GM23338 (cell line): ENCODE measurements at regions not wholly inside any gene's neighbourhood (a gene's known extent, or its start where the extent isn't known, plus 50 kb on each side); places are given as distances from the start of the nearest gene placed in this dataset.

Source experiments
- ATAC-seq: fragments of 200-7000 bp; cut with Tn5 transposase; 3 replicates; pipeline ENCODE4 v1.9.1; 2020
- DNase-seq: peaks from one replicate; pipeline ENCODE4 v3.0.0-alpha.2; 2015; ENCODE audit warnings: low spot score
- H2AFZ ChIP-seq: fragments of 200-600 bp; sonication (generic); 2 replicates; pipeline ENCODE4 v1.8.0; 2016; ENCODE audit warnings: antibody characterized with exemption, mild to moderate bottlenecking, moderate library complexity
- H3F3A ChIP-seq: fragments of 200-600 bp; sonication (generic); replicated peaks from 2 replicates; pipeline ENCODE4 v1.8.0; 2017; ENCODE audit warnings: antibody characterized with exemption, mixed run types, low read depth
- H3K27ac ChIP-seq: fragments of 200-600 bp; sonication (generic); 2 replicates; pipeline ENCODE4 v1.6.1; 2016; ENCODE audit warnings: low read depth
- H3K27me3 ChIP-seq: fragments of 200-600 bp; sonication (generic); 2 replicates; pipeline ENCODE4 v1.8.0; 2016; ENCODE audit warnings: mild to moderate bottlenecking, mixed run types, moderate library complexity; ENCODE audit not compliant: insufficient read depth
- H3K36me3 ChIP-seq: fragments of 200-600 bp; sonication (generic); 2 replicates; pipeline ENCODE4 v1.8.0; 2016; ENCODE audit warnings: mild to moderate bottlenecking; ENCODE audit not compliant: insufficient read depth
- H3K4me1 ChIP-seq: fragments of 200-600 bp; sonication (generic); 2 replicates; pipeline ENCODE4 v1.8.0; 2016; ENCODE audit warnings: mild to moderate bottlenecking, moderate library complexity; ENCODE audit not compliant: insufficient read depth
- H3K4me2 ChIP-seq: fragments of 200-600 bp; sonication (generic); 2 replicates; pipeline ENCODE4 v1.7.1; 2017; ENCODE audit warnings: mixed run types
- H3K4me3 ChIP-seq: fragments of 200-600 bp; sonication (generic); 2 replicates; pipeline ENCODE4 v1.6.1; 2016; ENCODE audit warnings: mixed run types
- H3K79me2 ChIP-seq: fragments of 200-600 bp; sonication (generic); replicated peaks from 2 replicates; pipeline ENCODE4 v1.8.0; 2017; ENCODE audit warnings: mild to moderate bottlenecking; ENCODE audit not compliant: insufficient read depth
- H3K9me2 ChIP-seq: fragments of 200-600 bp; sonication (generic); 2 replicates; pipeline ENCODE4 v1.8.0; 2017; ENCODE audit not compliant: insufficient read depth
- H4K20me1 ChIP-seq: fragments of 200-600 bp; sonication (generic); replicated peaks from 2 replicates; pipeline ENCODE4 v1.8.0; 2017; ENCODE audit warnings: mild to moderate bottlenecking; ENCODE audit not compliant: insufficient read depth
- H3K27ac Mint-ChIP-seq: 2 replicates; pipeline ENCODE4 v1.8.0; 2020; ENCODE audit warnings: inconsistent platforms, mild to moderate bottlenecking, moderate library complexity, mixed read lengths
- H3K27me3 Mint-ChIP-seq: 3 replicates; pipeline ENCODE4 v1.8.0; 2022; ENCODE audit warnings: low read depth, mild to moderate bottlenecking, moderate library complexity, mixed read lengths, inconsistent platforms; ENCODE audit not compliant: insufficient read depth, poor library complexity
- H3K36me3 Mint-ChIP-seq: 3 replicates; pipeline ENCODE4 v1.8.0; 2021; ENCODE audit warnings: low read depth, mild to moderate bottlenecking, inconsistent platforms, moderate library complexity, mixed read lengths
- H3K4me1 Mint-ChIP-seq: 3 replicates; pipeline ENCODE4 v1.8.0; 2020; ENCODE audit warnings: mild to moderate bottlenecking, inconsistent platforms, mixed read lengths
- H3K4me3 Mint-ChIP-seq: 3 replicates; pipeline ENCODE4 v1.8.0; 2021; ENCODE audit warnings: moderate library complexity, mild to moderate bottlenecking, inconsistent platforms, mixed read lengths
- H3K9me3 Mint-ChIP-seq: 3 replicates; pipeline ENCODE4 v1.8.0; 2020; ENCODE audit warnings: moderate library complexity, mild to moderate bottlenecking, inconsistent platforms, mixed read lengths
- CREB1 ChIP-seq: fragments of 250-450 bp; sonication (Bioruptor Pico); IDR thresholded peaks from 2 replicates; pipeline ENCODE4 v1.5.0; 2020; ENCODE audit warnings: low read depth, mild to moderate bottlenecking, moderate library complexity
- CTCF ChIP-seq, 2 experiments: fragments of 200-600 bp in 1 of 2; sonication (generic) in 1 of 2; conservative IDR thresholded peaks; 2 replicates each; pipeline versions ENCODE4 v1.5.1 to v1.6.1; 2016 to 2017; ENCODE audit warnings: antibody characterized with exemption in 2 of 2, low read depth in 2 of 2, mild to moderate bottlenecking in 2 of 2, moderate library complexity in 1 of 2
- ETS1 ChIP-seq: IDR thresholded peaks from 2 replicates; pipeline ENCODE4 v1.6.1; 2016; ENCODE audit warnings: antibody characterized with exemption
- EZH2 ChIP-seq: fragments of 200-600 bp; sonication (generic); IDR thresholded peaks from one replicate; pipeline ENCODE4 v1.8.0; 2017; ENCODE audit warnings: antibody characterized with exemption, mild to moderate bottlenecking, low read depth; ENCODE audit not compliant: unreplicated experiment
- EZH2phosphoT487 ChIP-seq: fragments of 200-600 bp; sonication (generic); IDR thresholded peaks from one replicate; pipeline ENCODE4 v1.8.1; 2018; ENCODE audit warnings: antibody characterized with exemption; ENCODE audit not compliant: unreplicated experiment
- JUNB ChIP-seq: IDR thresholded peaks from one replicate; pipeline ENCODE4 v1.6.1; 2016; ENCODE audit warnings: antibody characterized with exemption; ENCODE audit not compliant: unreplicated experiment
- NANOG ChIP-seq: IDR thresholded peaks from 2 replicates; pipeline ENCODE4 v1.6.1; 2016; ENCODE audit warnings: antibody characterized with exemption, borderline replicate concordance
- POLR2AphosphoS5 ChIP-seq: IDR thresholded peaks from 2 replicates; pipeline ENCODE4 v1.6.1; 2016; ENCODE audit warnings: antibody characterized with exemption, low read depth
- STAT1 ChIP-seq: IDR thresholded peaks from one replicate; pipeline ENCODE4 v1.6.1; 2016; ENCODE audit warnings: antibody characterized with exemption; ENCODE audit not compliant: unreplicated experiment
- ZNF331 ChIP-seq: fragments of 250-450 bp; sonication (Bioruptor Pico); IDR thresholded peaks from 2 replicates; pipeline ENCODE4 v1.5.0; 2020; ENCODE audit warnings: low read depth, mild to moderate bottlenecking, moderate library complexity
- ZNF462 ChIP-seq: fragments of 250-450 bp; sonication (Bioruptor Pico); IDR thresholded peaks from 2 replicates; pipeline ENCODE4 v1.5.0; 2020; ENCODE audit warnings: mild to moderate bottlenecking, moderate library complexity

- Mint-ChIP-seq H3K4me1 (no peaks in the 10 kb centered on the region), H3K27ac (no peak overlapping the region), H3K36me3 (peaks cover 26% of the 10 kb centered on the region), H3K9me3 (peaks cover 40% of the 10 kb centered on the region), H3K27me3 (no peaks in the 10 kb centered on the region), H3K4me3 (no peak overlapping the region)
- H3K4me3 ChIP-seq = no peak overlapping the region
- no peak for ATAC-seq
- no peaks in the 10 kb centered on the region for H3F3A ChIP-seq
- H2AFZ ChIP-seq = no peak overlapping the region
- no peaks in the 10 kb centered on the region; the same call in 1 of the 2 replicates for H3K36me3 ChIP-seq
- H3K9me2 ChIP-seq = peaks cover 5% of the 10 kb centered on the region; the same call in 1 of the 2 replicates
- H3K4me2 ChIP-seq = no peak overlapping the region
- no peaks in the 10 kb centered on the region for H4K20me1 ChIP-seq
- no peak for DNase-seq
- no peaks in the 10 kb centered on the region for H3K27me3 ChIP-seq
- no peaks in the 10 kb centered on the region for H3K79me2 ChIP-seq
- no peak for TF ChIP-seq POLR2AphosphoS5
- H3K4me1 ChIP-seq = no peaks in the 10 kb centered on the region
- H3K27ac ChIP-seq = no peak overlapping the region
Observed at GRCh38 chr4:124133753-124134152, 578.8 kb downstream of the ANKRD50 start.

GRCh38 chr4:124135409-124135813 lies 577.1 kb downstream of the ANKRD50 start:
- H3K36me3 ChIP-seq = no peaks in the 10 kb centered on the region; the same call in 1 of the 2 replicates
- Mint-ChIP-seq H3K27me3 (no peaks in the 10 kb centered on the region), H3K36me3 (peaks cover 23% of the 10 kb centered on the region), H3K27ac (no peak overlapping the region), H3K4me1 (no peaks in the 10 kb centered on the region), H3K9me3 (peaks cover 33% of the 10 kb centered on the region), H3K4me3 (no peak overlapping the region)
- no peaks in the 10 kb centered on the region for H3K27me3 ChIP-seq
- H3K9me2 ChIP-seq = no peaks in the 10 kb centered on the region
- DNase-seq = no peak
- H3K4me1 ChIP-seq = no peaks in the 10 kb centered on the region
- no peaks in the 10 kb centered on the region for H3K79me2 ChIP-seq
- TF ChIP-seq CREB1 (CRISPR knock-in tag) = no peak
- TF ChIP-seq EZH2phosphoT487 = no peak
- TF ChIP-seq EZH2 = no peak
- TF ChIP-seq JUNB = no peak
- no peak for TF ChIP-seq ETS1
- no peak for TF ChIP-seq ZNF331 (CRISPR knock-in tag)
- TF ChIP-seq ZNF462 (CRISPR knock-in tag) = no peak
- TF ChIP-seq NANOG = no peak
- TF ChIP-seq CTCF (conservative IDR thresholded peaks at IDR 0.05; ENCODE audit: low read depth in 2 of 2) = no peak
- TF ChIP-seq STAT1 = no peak
- TF ChIP-seq POLR2AphosphoS5 = no peak
- H4K20me1 ChIP-seq = no peaks in the 10 kb centered on the region
- H3K4me3 ChIP-seq = no peak overlapping the region
- H3F3A ChIP-seq = no peaks in the 10 kb centered on the region
- no peak for ATAC-seq
- no peak overlapping the region for H3K27ac ChIP-seq
- no peak overlapping the region for H2AFZ ChIP-seq
- H3K4me2 ChIP-seq = no peak overlapping the region
